Spleen (tissue), 7 donors: ENCODE measurements at regions not wholly inside any gene's neighbourhood (a gene's known extent, or its start where the extent isn't known, plus 50 kb on each side); places are given as distances from the start of the nearest gene placed in this dataset.
A peak's percentile ranks its signal among the peaks of the same experiment; 100 is the strongest.

Experiments
- CTCF ChIP-seq, 11 experiments: fragments of 200-600 bp in 7 of 11; fragments of 450-650 bp in 4 of 11; sonication (generic) in 4 of 11; IDR thresholded peaks in 8 of 11; conservative IDR thresholded peaks in 3 of 11; 1 replicate in 7 of 11; 2 replicates in 4 of 11; pipeline versions ENCODE4 v1.4.0 to v1.8.0; 2016 to 2021; ENCODE audit warnings: antibody characterized with exemption in 11 of 11, inconsistent platforms in 4 of 11, mild to moderate bottlenecking in 1 of 11
- POLR2A ChIP-seq, 3 donors: fragments of 450-650 bp; IDR thresholded peaks; one replicate each; pipeline ENCODE4 v1.5.1; 2017; ENCODE audit warnings: antibody characterized with exemption in 3 of 3, mild to moderate bottlenecking in 1 of 3
- donor health status: DM: no; HTN: no; CAD: no; lungs with moderate emphysema.
- donor health status: DM: no; HTN: no; CAD: no.
- donor health status: DM: no; HTN: no; CAD: no.

DNA sequence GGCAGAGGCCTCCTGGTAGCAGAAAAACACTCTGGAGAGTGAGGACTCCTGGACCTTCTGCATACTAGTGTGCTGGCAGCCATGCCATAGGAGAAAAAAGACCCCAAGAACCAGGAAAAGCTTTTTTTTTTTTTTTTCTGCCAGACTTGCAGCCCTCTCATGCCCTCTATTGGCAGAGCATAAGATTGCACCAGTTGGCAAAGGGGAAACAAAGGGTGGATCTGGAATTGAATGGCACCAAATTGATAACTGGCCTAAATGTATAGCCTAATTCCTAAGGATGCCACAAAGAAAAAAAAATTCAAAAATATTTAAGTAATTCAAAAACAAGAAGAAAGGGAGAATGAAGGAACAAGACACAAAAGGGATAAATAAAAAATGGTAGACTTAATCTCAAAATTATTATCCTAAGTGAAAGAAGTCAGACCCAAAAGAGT, 112.5 kb upstream of the GHITM start:
- TF ChIP-seq CTCF (IDR thresholded peaks at IDR 0.05 in 8 of 11, conservative IDR thresholded peaks at IDR 0.05 in 3 of 11) (peak in 8 of 11 experiments; percentile 19 to 66 (median 46)), POLR2A (IDR thresholded peaks at IDR 0.05) (no peak)
